Spleen (tissue), 7 donors: ENCODE measurements at regions not wholly inside any gene's neighbourhood (a gene's known extent, or its start where the extent isn't known, plus 50 kb on each side); places are given as distances from the start of the nearest gene placed in this dataset.

ENCODE experiments used
- POLR2A ChIP-seq, 3 donors: fragments of 450-650 bp; IDR thresholded peaks; one replicate each; pipeline ENCODE4 v1.5.1; 2017; ENCODE audit warnings: antibody characterized with exemption in 3 of 3, mild to moderate bottlenecking in 1 of 3
- POLR2AphosphoS5 ChIP-seq, 3 donors: sonication (generic); formaldehyde crosslinking; IDR thresholded peaks; one replicate each; pipeline ENCODE4 v1.5.1; 2017; ENCODE audit warnings: antibody characterized with exemption in 3 of 3
- TF ChIP-seq, protein P1 (sequence below), 11 experiments: fragments of 200-600 bp in 7 of 11; fragments of 450-650 bp in 4 of 11; sonication (generic) in 4 of 11; IDR thresholded peaks in 8 of 11; conservative IDR thresholded peaks in 3 of 11; 1 replicate in 7 of 11; 2 replicates in 4 of 11; pipeline versions ENCODE4 v1.4.0 to v1.8.0; 2016 to 2021; ENCODE audit warnings: antibody characterized with exemption in 11 of 11, inconsistent platforms in 4 of 11, mild to moderate bottlenecking in 1 of 11
- donor health status: DM: no; HTN: no; CAD: no; lungs with moderate emphysema.
- donor health status: DM: no; HTN: no; CAD: no.
- donor health status: DM: no; HTN: no; CAD: no.

DNA sequence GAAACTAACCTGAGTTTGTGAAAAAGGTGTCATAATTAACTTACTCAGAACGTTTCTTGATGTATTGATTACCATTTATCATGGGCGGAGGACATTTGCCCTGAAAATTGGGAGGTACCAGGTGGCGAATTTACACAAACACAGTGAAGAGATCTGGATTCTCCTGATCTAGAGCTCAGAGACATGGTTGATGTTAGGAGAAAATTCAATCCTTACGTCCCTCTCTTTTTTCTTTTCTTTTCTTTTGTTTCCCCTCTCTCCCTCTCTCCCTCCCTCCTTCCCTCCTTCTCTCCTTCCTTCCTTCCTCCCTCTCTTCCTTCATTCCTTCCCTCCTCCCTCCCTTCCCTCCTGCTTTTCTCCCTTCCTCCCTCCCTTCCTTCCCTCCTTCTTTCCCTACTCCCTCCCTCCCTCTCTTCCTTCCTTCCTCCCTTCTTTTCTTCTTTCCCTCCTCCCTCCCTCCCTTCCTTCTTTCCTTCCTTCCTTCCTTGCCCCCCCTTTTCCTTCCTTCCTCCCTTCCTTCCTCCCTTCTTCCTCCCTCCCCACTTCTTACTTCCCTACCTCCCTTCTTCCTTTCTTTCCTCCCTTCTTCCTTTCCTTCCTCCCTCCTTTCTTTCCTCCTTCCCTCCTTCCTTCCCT is 234.1 kb downstream of the OTOR start:
- TF ChIP-seq, protein P1, sequence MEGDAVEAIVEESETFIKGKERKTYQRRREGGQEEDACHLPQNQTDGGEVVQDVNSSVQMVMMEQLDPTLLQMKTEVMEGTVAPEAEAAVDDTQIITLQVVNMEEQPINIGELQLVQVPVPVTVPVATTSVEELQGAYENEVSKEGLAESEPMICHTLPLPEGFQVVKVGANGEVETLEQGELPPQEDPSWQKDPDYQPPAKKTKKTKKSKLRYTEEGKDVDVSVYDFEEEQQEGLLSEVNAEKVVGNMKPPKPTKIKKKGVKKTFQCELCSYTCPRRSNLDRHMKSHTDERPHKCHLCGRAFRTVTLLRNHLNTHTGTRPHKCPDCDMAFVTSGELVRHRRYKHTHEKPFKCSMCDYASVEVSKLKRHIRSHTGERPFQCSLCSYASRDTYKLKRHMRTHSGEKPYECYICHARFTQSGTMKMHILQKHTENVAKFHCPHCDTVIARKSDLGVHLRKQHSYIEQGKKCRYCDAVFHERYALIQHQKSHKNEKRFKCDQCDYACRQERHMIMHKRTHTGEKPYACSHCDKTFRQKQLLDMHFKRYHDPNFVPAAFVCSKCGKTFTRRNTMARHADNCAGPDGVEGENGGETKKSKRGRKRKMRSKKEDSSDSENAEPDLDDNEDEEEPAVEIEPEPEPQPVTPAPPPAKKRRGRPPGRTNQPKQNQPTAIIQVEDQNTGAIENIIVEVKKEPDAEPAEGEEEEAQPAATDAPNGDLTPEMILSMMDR (IDR thresholded peaks at IDR 0.05 in 8 of 11, conservative IDR thresholded peaks at IDR 0.05 in 3 of 11) = no peak
- TF ChIP-seq POLR2A (IDR thresholded peaks at IDR 0.05) = no peak
- no peak for TF ChIP-seq POLR2AphosphoS5 (IDR thresholded peaks at IDR 0.05)
